Activated naive CD8-positive, alpha-beta T cell (primary cell): ENCODE measurements at regions not wholly inside any gene's neighbourhood (a gene's known extent, or its start where the extent isn't known, plus 50 kb on each side); places are given as distances from the start of the nearest gene placed in this dataset.
"Not testable (repeated sequence)": the region's sequence is repeated elsewhere in the genome, so short reads cannot be mapped to it uniquely, and the experiment has no call there.

ENCODE experiments used
- H3K27ac Mint-ChIP-seq: one replicate; pipeline ENCODE4 v1.8.0; 2021; ENCODE audit warnings: mixed read lengths
- H3K27me3 Mint-ChIP-seq: one replicate; pipeline ENCODE4 v1.8.0; 2021; ENCODE audit warnings: mixed read lengths
- H3K36me3 Mint-ChIP-seq: one replicate; pipeline ENCODE4 v1.8.0; 2021; ENCODE audit warnings: mixed read lengths
- H3K4me1 Mint-ChIP-seq: one replicate; pipeline ENCODE4 v1.8.0; 2021; ENCODE audit warnings: low read depth, mixed read lengths
- H3K4me3 Mint-ChIP-seq: one replicate; pipeline ENCODE4 v1.8.0; 2021; ENCODE audit warnings: mild to moderate bottlenecking, mixed read lengths
- H3K9me3 Mint-ChIP-seq: one replicate; pipeline ENCODE4 v1.8.0; 2021; ENCODE audit warnings: low read depth, mixed read lengths

DNA sequence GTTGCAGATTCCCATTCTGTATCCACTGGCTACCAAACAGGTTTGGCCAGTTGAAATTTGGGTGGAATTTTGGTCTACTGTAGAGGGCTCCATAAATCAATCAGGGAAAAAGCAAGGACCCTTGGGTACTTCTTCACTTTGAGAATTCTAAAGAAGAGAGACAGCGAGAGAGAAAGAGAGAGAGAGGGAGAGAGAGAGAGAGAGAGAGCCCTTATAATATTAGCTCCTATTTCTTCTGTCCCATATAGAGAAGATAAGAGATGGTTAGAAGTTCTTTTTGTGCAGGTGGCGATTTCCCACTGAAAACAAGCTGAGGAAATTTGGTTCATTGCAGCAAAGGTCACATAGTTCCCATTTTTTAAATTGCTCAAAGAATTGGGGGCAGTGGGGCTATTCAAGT, 88.6 kb upstream of the ZNF536 start:
- peaks cover 8% of the 10 kb centered on the region for H3K27me3 Mint-ChIP-seq
- H3K4me3 Mint-ChIP-seq: no peak overlapping the region
- no peaks in the 10 kb centered on the region for H3K36me3 Mint-ChIP-seq
- no peaks in the 10 kb centered on the region for H3K4me1 Mint-ChIP-seq
- H3K9me3 Mint-ChIP-seq: peaks cover under 1% of the 10 kb centered on the region
- no peak overlapping the region for H3K27ac Mint-ChIP-seq

DNA sequence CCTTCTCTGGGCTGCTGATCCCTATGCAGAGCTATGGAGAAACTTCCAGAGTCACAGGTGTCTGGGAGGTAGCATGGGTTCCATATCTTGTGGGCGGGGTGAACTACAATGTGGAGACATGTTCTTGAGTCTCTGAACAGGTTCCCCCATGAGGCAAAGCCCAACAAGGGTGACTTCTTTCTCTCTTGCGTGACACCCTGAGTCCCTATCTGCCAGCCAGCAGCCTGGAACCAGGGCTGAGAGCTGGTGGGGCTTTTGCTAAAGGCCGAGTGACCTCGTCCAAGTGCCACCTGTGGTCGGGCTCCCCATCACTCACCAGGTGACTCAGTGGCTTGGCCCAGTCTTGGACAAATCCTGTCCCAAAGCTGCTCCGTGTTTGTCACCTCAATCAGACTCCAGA, 88.0 kb upstream of the ZNF536 start:
- no peak overlapping the region for H3K4me3 Mint-ChIP-seq
- peaks cover 4% of the 10 kb centered on the region for H3K9me3 Mint-ChIP-seq
- H3K4me1 Mint-ChIP-seq: no peaks in the 10 kb centered on the region
- H3K27ac Mint-ChIP-seq: no peak overlapping the region
- peaks cover 8% of the 10 kb centered on the region for H3K27me3 Mint-ChIP-seq
- H3K36me3 Mint-ChIP-seq: no peaks in the 10 kb centered on the region

DNA sequence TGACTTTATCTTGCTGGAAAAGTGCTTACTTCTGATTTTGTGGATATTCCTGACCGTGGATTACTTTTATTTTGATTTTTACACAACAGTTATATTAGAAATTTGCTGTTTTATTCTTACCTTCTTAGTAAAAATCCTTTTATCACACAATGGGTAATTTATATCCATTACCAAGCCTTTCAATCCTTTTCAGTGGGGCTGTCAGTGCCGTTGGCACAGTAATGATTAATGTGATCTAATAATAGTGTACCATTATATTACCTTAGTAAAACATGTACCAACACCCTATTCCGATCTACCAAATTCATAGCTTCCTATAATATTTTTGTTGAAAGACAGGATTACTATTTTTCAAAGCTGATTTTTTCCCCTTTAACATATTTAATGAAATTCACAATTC, 87.3 kb upstream of the ZNF536 start:
- Mint-ChIP-seq H3K4me1 (no peaks in the 10 kb centered on the region), H3K27me3 (peaks cover 8% of the 10 kb centered on the region), H3K27ac (no peak overlapping the region), H3K36me3 (no peaks in the 10 kb centered on the region), H3K9me3 (peaks cover 4% of the 10 kb centered on the region), H3K4me3 (no peak overlapping the region)

DNA sequence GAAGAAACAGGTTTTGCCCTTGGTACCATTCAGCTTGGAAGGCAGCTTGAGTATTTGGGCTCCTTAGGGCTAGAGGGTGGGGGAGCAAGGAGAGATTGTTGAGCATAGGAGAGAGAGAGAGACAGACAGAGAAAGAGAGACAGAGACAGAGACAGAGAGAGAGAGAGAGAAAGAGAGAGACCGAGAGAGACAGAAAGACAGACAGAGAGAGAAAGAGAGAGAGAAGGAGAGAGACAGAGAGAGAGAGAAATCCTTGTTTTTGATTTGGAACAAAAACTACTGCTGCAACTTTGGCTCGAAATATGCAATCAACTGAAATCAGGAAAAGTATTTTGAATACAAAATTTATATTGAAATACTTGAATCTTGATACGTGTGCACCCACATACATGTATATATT, 85.8 kb upstream of the ZNF536 start:
- Mint-ChIP-seq H3K27ac (no peak overlapping the region), H3K4me1 (no peaks in the 10 kb centered on the region)

DNA sequence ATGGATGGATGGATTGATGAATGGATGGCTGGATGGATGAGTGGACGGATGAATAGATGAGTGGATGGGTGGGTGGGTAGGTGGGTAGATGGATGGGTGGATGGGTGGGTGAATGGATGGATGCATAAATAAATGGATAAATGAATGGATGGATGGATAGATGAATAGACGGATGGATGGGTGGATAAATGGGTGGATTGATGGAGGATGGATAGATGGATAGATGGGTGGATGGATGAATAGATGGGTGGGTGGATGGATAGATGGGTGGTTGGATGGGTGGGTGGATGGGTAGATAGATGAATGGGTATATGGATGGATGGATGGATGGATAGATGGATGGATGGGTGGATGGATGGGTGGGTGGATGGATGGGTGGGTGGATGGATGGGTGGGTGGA, 84.9 kb upstream of the ZNF536 start:
- peaks cover 4% of the 10 kb centered on the region for H3K27me3 Mint-ChIP-seq
- H3K36me3 Mint-ChIP-seq: no peaks in the 10 kb centered on the region
- no peaks in the 10 kb centered on the region for H3K4me1 Mint-ChIP-seq
- H3K9me3 Mint-ChIP-seq: peaks cover 4% of the 10 kb centered on the region
- H3K4me3 Mint-ChIP-seq: no peak overlapping the region
- no peak overlapping the region for H3K27ac Mint-ChIP-seq

More for the DNA sequence above, 85.8 kb upstream of the ZNF536 start:
- peaks cover 4% of the 10 kb centered on the region for H3K27me3 Mint-ChIP-seq
- peaks cover 4% of the 10 kb centered on the region for H3K9me3 Mint-ChIP-seq
- H3K4me3 Mint-ChIP-seq: no peak overlapping the region
- H3K36me3 Mint-ChIP-seq: no peaks in the 10 kb centered on the region

DNA sequence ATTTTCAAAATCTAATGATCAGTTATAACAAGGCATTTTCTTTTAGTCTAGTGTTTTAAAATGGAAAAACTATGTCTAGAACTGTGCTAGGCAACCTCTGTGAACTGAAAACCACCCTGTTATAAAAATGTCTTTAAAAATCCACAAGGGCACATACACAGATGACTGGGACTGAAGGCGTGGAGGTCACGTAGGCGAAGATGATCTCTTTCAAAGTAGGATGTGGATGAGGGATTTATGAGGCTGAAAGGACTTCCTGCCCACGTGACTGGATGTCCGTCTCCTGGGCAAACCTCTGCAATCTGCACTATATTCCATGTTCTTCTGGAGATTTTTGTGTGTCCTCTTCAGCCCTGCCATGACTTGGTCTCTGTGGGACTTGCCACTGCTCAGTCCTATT, 84.2 kb upstream of the ZNF536 start:
- no peak overlapping the region for H3K27ac Mint-ChIP-seq
- H3K27me3 Mint-ChIP-seq: peaks cover 6% of the 10 kb centered on the region
- peaks cover 4% of the 10 kb centered on the region for H3K9me3 Mint-ChIP-seq

DNA sequence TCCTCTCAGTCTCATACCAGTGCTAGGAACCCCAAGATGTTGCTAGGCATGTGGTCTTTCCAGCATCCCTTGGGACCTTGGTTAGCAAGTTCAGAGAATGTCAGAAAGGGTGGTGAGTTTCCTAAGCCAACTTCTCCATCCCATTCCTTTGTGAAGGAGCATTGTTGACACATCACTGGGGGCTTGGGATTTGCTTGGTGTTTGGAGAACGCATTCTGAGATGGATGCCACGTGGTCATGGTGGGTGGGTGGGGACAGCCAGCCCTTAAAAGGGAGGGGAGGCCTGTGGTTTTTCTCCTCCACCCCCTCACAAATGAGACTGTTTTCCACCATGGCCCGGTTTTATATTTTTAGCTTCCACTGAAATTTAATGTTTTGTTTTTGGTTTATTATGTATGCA, 83.3 kb upstream of the ZNF536 start:
- H3K4me3 Mint-ChIP-seq: no peak overlapping the region
- H3K36me3 Mint-ChIP-seq: no peaks in the 10 kb centered on the region
- no peaks in the 10 kb centered on the region for H3K4me1 Mint-ChIP-seq
- H3K27me3 Mint-ChIP-seq: peaks cover 6% of the 10 kb centered on the region
- no peak overlapping the region for H3K27ac Mint-ChIP-seq
- peaks cover 4% of the 10 kb centered on the region for H3K9me3 Mint-ChIP-seq

More for the DNA sequence above, 84.2 kb upstream of the ZNF536 start:
- Mint-ChIP-seq H3K4me3 (no peak overlapping the region), H3K36me3 (no peaks in the 10 kb centered on the region), H3K4me1 (no peaks in the 10 kb centered on the region)

DNA sequence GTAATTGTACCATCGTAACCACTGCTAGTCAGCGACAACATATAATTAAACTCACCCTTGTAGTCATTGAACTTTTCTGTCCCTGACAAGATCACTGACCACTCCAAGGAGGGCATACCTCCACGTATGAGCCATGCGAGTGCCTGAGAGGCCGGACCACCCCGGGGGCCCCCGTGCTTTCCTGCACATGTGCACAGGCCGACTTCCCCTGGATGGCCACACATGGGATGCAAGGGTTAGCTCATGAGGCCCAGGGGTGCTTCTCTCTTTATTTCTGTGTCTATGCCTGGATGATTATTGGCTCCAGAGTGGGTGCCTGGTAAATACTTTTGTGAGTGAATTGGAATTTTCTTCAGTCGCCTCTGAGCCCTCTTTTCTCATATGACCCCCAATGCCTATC, 82.8 kb upstream of the ZNF536 start:
- Mint-ChIP-seq H3K9me3 (peaks cover 4% of the 10 kb centered on the region), H3K27ac (no peak overlapping the region), H3K27me3 (peaks cover 6% of the 10 kb centered on the region), H3K4me3 (no peak overlapping the region), H3K4me1 (no peaks in the 10 kb centered on the region), H3K36me3 (no peaks in the 10 kb centered on the region)

DNA sequence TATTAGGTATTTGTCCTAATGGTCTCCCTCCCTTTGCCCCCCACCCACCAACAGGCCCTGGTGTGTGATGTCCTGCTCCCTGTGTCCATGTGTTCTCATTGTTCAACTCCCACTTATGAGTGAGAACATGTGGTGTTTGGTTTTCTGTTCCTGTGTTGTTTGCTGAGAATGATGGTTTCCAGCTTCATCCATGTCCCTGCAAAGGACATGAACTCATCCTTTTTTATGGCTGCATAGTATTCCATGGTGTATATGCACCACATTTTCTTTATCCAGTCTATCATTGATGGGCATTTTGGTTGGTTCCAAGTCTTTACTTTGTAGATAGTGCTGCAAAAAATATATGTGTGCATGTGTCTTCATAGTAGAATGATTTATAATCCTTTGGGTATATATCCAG, 81.4 kb upstream of the ZNF536 start:
- not testable (repeated sequence) for H3K27ac Mint-ChIP-seq, H3K4me3 Mint-ChIP-seq, H3K4me1 Mint-ChIP-seq, H3K36me3 Mint-ChIP-seq, H3K27me3 Mint-ChIP-seq, H3K9me3 Mint-ChIP-seq

DNA sequence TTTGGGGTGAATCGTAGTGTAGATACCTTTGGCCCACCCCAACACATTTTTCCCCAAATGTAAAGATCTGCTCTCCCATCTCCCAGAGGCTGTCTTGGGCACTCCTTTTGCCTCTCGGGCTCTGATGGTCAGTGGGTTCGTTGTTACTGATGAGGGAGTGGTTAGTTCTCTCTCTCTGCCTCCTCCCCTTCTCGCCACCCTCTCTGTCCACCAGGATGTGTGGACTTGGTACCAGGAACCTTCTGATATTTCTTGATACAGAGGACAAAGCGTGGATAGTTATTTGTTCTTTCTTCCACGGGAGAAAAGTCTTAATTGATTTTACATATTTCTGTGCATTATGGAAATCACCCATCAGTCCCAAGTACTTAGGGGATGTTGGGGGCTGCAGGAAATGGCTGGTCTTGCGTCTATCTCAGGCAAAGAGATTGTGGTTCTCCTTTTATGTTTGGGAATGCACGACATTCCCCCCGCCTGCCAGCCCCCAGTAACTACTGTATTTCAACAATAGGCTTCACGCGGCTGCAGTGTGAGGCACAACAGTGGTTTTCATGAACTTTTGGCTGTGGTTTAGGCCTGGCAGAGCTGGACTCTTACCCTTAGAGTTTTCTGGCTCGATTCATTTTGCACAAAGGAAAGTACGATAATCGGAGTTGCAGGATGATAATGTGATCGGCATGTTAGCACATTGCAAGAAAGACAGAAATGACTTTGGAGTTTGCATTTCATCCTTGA, 79.0 kb upstream of the ZNF536 start:
- no peak overlapping the region for H3K4me3 Mint-ChIP-seq
- no peak overlapping the region for H3K27ac Mint-ChIP-seq
- H3K27me3 Mint-ChIP-seq: peaks cover 2% of the 10 kb centered on the region
- peaks cover 4% of the 10 kb centered on the region for H3K9me3 Mint-ChIP-seq
- no peaks in the 10 kb centered on the region for H3K4me1 Mint-ChIP-seq
- no peaks in the 10 kb centered on the region for H3K36me3 Mint-ChIP-seq

DNA sequence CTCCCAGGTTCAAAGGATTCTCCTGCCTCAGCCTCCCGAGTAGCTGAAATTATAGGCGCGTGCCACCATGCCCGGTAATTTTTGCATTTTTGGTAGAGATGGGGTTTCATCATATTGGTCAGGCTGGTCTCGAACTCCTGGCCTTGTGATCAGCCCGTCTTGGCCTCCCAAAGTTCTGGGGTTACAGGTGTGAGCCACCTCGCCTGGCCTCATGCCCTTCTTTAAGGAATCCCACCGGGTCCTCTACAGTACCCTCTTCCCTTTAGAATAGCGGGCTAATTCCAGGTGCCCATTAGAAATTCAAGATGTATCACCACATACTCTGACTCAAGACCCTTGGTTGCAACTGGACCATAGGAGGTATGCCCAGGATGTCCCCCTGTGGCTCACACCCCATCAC, 74.2 kb upstream of the ZNF536 start:
- Mint-ChIP-seq H3K27me3 (peaks cover 5% of the 10 kb centered on the region), H3K4me3 (no peak overlapping the region), H3K27ac (no peak overlapping the region), H3K9me3 (no peaks in the 10 kb centered on the region), H3K4me1 (no peaks in the 10 kb centered on the region), H3K36me3 (no peaks in the 10 kb centered on the region)

DNA sequence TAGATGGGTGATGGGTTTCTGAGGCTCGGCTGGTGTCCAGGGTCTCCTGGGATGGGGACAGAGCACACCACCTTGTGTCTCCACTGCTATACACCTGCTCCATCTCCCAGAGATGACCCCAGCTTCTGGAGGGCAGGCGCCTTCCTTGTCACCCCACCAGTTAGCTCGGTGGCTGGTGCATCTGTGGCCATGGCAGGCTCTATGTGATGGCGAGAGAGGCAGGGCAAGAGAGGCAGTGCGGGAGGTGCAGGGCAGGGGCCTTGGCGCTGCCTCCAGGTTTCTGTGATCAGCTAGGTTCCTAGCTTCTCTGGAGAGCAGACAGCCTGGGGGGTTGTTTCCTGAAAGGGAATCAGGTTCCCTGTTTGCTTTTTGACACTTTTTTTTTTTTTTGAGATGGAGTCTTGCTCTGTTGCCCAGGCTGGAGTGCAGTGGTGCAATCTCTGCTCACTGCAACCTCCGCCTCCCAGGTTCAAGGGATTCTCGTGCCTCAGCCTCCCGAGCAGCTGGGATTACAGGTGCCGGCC, 69.0 kb upstream of the ZNF536 start:
- H3K27ac Mint-ChIP-seq: no peak overlapping the region
- H3K9me3 Mint-ChIP-seq: no peaks in the 10 kb centered on the region
- H3K27me3 Mint-ChIP-seq: peaks cover 5% of the 10 kb centered on the region
- no peaks in the 10 kb centered on the region for H3K36me3 Mint-ChIP-seq
- H3K4me1 Mint-ChIP-seq: no peaks in the 10 kb centered on the region
- no peak overlapping the region for H3K4me3 Mint-ChIP-seq

DNA sequence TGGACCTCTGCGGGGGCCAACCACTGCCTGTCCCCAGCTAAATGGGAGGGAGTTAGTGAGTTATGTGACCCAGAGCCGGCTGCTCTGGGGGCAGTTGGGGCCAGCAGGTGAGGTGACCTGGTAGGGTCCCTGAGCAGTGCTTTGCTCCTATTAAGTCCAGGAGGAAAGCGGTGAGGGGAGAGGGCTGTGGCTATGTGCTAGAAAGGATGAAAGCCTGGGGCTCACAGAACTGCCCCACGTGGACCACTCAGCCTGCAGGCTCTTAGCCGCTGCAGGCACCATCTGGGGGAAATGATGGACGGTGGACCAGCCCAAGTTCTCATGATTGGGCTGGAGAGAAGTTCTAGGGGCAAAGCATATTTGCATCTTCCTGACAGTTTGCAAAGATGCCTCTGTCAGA, 67.6 kb upstream of the ZNF536 start:
- peaks cover 5% of the 10 kb centered on the region for H3K27me3 Mint-ChIP-seq

DNA sequence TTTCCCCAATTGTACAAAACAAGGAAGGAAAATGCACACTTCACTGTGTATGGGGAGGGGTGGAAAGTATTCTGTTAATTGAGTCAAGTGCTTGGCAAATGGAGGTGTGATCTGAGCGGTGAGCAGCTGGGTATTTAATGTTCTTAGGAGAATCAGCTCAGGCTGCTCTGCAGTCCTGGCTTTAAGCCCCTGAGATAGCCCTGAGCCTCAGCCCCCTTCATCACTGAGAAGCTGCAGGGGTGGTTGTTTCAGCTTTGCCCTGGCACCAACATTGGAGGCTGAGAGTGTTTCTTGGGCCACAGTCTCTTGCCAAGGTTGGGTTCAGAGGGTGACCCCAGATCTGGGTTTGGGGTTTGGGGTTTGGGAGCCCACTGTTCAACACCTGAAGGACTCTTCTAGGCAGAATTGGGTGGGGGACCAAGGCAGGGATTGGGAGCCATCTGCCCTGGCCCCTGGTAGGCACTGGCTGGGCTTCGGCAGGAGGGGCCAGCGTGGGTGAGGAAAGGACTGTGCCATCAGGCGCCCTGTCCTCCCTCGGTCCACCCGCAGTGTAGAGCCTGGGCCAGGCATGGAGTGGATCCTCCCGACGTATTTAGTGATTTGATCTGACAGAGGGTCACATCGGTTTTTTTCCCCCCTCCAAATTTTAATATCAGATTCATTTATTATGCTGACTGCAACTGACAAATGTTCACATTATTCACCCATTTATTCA, 66.7 kb upstream of the ZNF536 start:
- peaks cover 1% of the 10 kb centered on the region for H3K27me3 Mint-ChIP-seq
- no peaks in the 10 kb centered on the region for H3K9me3 Mint-ChIP-seq
- no peak overlapping the region for H3K27ac Mint-ChIP-seq
- no peak overlapping the region for H3K4me3 Mint-ChIP-seq
- H3K4me1 Mint-ChIP-seq: no peaks in the 10 kb centered on the region
- no peaks in the 10 kb centered on the region for H3K36me3 Mint-ChIP-seq

More for the DNA sequence above, 67.6 kb upstream of the ZNF536 start:
- Mint-ChIP-seq H3K9me3 (no peaks in the 10 kb centered on the region), H3K4me1 (no peaks in the 10 kb centered on the region), H3K27ac (no peak overlapping the region), H3K4me3 (no peak overlapping the region), H3K36me3 (no peaks in the 10 kb centered on the region)

DNA sequence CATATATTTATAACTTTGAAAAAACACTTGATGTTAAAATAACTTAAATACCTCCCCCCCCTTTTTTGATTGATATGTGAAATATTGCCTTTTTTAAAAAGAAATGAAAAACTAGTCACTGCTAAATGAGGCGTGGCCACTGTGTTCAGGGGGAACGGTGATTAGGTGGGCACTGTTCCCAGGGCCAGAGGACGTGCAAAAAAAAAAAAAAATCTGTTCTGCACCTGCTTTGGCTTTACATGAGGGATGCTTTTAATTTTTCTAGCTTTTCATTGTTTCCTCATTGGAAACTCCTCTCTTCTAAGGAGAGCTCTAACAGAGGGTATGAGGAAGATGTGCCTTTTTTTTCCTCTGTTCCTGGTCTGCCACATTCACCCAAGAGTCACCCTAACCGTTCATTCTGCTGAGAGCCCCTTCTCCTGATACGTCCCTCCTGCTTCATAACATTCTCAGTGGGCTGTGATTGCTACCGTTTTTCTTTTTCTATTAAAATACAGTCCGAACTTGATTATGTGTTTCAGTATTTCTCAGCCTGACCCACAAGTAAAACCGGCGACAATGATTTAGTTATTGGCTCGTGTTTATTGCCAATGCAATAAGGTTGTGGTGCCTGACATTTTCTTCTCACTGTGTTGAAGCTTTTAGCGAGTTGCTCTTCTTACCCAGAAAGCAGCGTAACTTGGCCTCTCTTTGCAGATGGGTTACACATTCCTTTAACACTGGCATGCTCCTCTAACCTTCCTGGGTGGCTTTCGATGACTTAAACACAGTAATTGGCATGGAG, 64.8 kb upstream of the ZNF536 start:
- H3K27me3 Mint-ChIP-seq: no peaks in the 10 kb centered on the region
- H3K9me3 Mint-ChIP-seq: no peaks in the 10 kb centered on the region
- H3K36me3 Mint-ChIP-seq: no peaks in the 10 kb centered on the region
- H3K4me1 Mint-ChIP-seq: no peaks in the 10 kb centered on the region
- no peak overlapping the region for H3K27ac Mint-ChIP-seq
- H3K4me3 Mint-ChIP-seq: no peak overlapping the region
